GM23338 (cell line): ENCODE measurements at regions not wholly inside any gene's neighbourhood (a gene's known extent, or its start where the extent isn't known, plus 50 kb on each side); places are given as distances from the start of the nearest gene placed in this dataset.

Experiments
- CTCF ChIP-seq, 2 experiments: fragments of 200-600 bp in 1 of 2; sonication (generic) in 1 of 2; conservative IDR thresholded peaks; 2 replicates each; pipeline versions ENCODE4 v1.5.1 to v1.6.1; 2016 to 2017; ENCODE audit warnings: antibody characterized with exemption in 2 of 2, low read depth in 2 of 2, mild to moderate bottlenecking in 2 of 2, moderate library complexity in 1 of 2
- EZH2 ChIP-seq: fragments of 200-600 bp; sonication (generic); IDR thresholded peaks from one replicate; pipeline ENCODE4 v1.8.0; 2017; ENCODE audit warnings: antibody characterized with exemption, mild to moderate bottlenecking, low read depth; ENCODE audit not compliant: unreplicated experiment
- EZH2phosphoT487 ChIP-seq: fragments of 200-600 bp; sonication (generic); IDR thresholded peaks from one replicate; pipeline ENCODE4 v1.8.1; 2018; ENCODE audit warnings: antibody characterized with exemption; ENCODE audit not compliant: unreplicated experiment
- POLR2AphosphoS5 ChIP-seq: IDR thresholded peaks from 2 replicates; pipeline ENCODE4 v1.6.1; 2016; ENCODE audit warnings: antibody characterized with exemption, low read depth
- REST ChIP-seq: IDR thresholded peaks from one replicate; pipeline ENCODE4 v1.6.1; 2018; ENCODE audit warnings: antibody characterized with exemption; ENCODE audit not compliant: unreplicated experiment

GRCh38 chr4:124206779-124207605 lies 505.5 kb downstream of the ANKRD50 start:
- TF ChIP-seq CTCF (conservative IDR thresholded peaks at IDR 0.05; ENCODE audit: low read depth in 2 of 2) (no peak), POLR2AphosphoS5 (no peak), EZH2phosphoT487 (no peak), EZH2 (no peak), REST (no peak)
